Skeletal muscle tissue (tissue), 3 donors: ENCODE measurements at regions not wholly inside any gene's neighbourhood (a gene's known extent, or its start where the extent isn't known, plus 50 kb on each side); places are given as distances from the start of the nearest gene placed in this dataset.

Experiments used
- H3K27ac ChIP-seq: one replicate; pipeline ENCODE4 v1.7.0; 2013; ENCODE audit warnings: mild to moderate bottlenecking, low read depth, low read length, inconsistent platforms
- H3K27me3 ChIP-seq, 3 donors: one replicate each; pipeline ENCODE4 v1.7.0; 2013; ENCODE audit warnings: low read length in 3 of 3; ENCODE audit not compliant: control insufficient read depth in 3 of 3, insufficient read depth in 3 of 3
- H3K36me3 ChIP-seq, 3 donors: one replicate each; pipeline ENCODE4 v1.7.0; 2013; ENCODE audit warnings: low read length in 3 of 3; ENCODE audit not compliant: control insufficient read depth in 3 of 3, insufficient read depth in 3 of 3
- H3K4me1 ChIP-seq, 3 donors: one replicate each; pipeline ENCODE4 v1.7.0; 2013; ENCODE audit warnings: low read length in 3 of 3, mild to moderate bottlenecking in 3 of 3; ENCODE audit not compliant: control insufficient read depth in 3 of 3, insufficient read depth in 3 of 3
- H3K4me3 ChIP-seq, 3 donors: one replicate each; pipeline ENCODE4 v1.7.0; 2013; ENCODE audit warnings: low read length in 3 of 3
- H3K9ac ChIP-seq, 3 donors: one replicate each; pipeline ENCODE4 v1.7.0; 2013; ENCODE audit warnings: low read length in 3 of 3, mild to moderate bottlenecking in 3 of 3, moderate library complexity in 2 of 3, low read depth in 1 of 3
- H3K9me3 ChIP-seq, 3 donors: one replicate each; pipeline ENCODE4 v1.7.0; 2013; ENCODE audit warnings: low read length in 3 of 3; ENCODE audit not compliant: control insufficient read depth in 3 of 3
- donor health status: Osteomylitis.

- Histone ChIP-seq H3K9ac (no peak overlapping the region), H3K4me3 (no peak overlapping the region), H3K27me3 (no peaks in the 10 kb centered on the region), H3K27ac (no peak overlapping the region), H3K36me3 (no peaks in the 10 kb centered on the region), H3K9me3 (no peaks in the 10 kb centered on the region), H3K4me1 (no peaks in the 10 kb centered on the region)
Observed at GRCh38 chr3:115500795-115501194, 122.5 kb upstream of the GAP43 start.

GRCh38 chr3:115502128-115502527 is 121.2 kb upstream of the GAP43 start:
- no peaks in the 10 kb centered on the region for H3K9me3 ChIP-seq
- H3K9ac ChIP-seq = no peak overlapping the region
- no peak overlapping the region for H3K27ac ChIP-seq
- H3K36me3 ChIP-seq = no peaks in the 10 kb centered on the region
- H3K4me3 ChIP-seq = no peak overlapping the region
- no peaks in the 10 kb centered on the region for H3K4me1 ChIP-seq
- no peaks in the 10 kb centered on the region for H3K27me3 ChIP-seq

GRCh38 chr3:115503394-115503793 is 119.9 kb upstream of the GAP43 start:
- H3K27me3 ChIP-seq = no peaks in the 10 kb centered on the region
- H3K27ac ChIP-seq = no peak overlapping the region
- no peaks in the 10 kb centered on the region for H3K9me3 ChIP-seq
- H3K9ac ChIP-seq = no peak overlapping the region
- no peaks in the 10 kb centered on the region for H3K36me3 ChIP-seq
- H3K4me3 ChIP-seq = no peak overlapping the region
- H3K4me1 ChIP-seq = no peaks in the 10 kb centered on the region

- Histone ChIP-seq H3K9me3 (no peaks in the 10 kb centered on the region), H3K36me3 (no peaks in the 10 kb centered on the region), H3K4me3 (no peak overlapping the region), H3K4me1 (peaks cover 1 to 4% (median 2%) of the 10 kb centered on the region in 3 donors), H3K27ac (no peak overlapping the region), H3K9ac (no peak overlapping the region), H3K27me3 (no peaks in the 10 kb centered on the region)
Observed at GRCh38 chr3:115508562-115508961, 114.7 kb upstream of the GAP43 start.

- H3K9me3 ChIP-seq = no peaks in the 10 kb centered on the region
- H3K27me3 ChIP-seq = no peaks in the 10 kb centered on the region
- H3K4me3 ChIP-seq = peak overlapping the region; percentile 67 to 73 (median 72)
- H3K27ac ChIP-seq = no peak overlapping the region
- H3K36me3 ChIP-seq = no peaks in the 10 kb centered on the region
- peak overlapping the region; percentile 42 to 68 (median 52) for H3K9ac ChIP-seq
- peaks cover 2 to 4% (median 2%) of the 10 kb centered on the region in 3 donors for H3K4me1 ChIP-seq
Observed at GRCh38 chr3:115512565-115513415, 110.5 kb upstream of the GAP43 start.

- H3K4me1 ChIP-seq = peaks cover 4 to 6% (median 5%) of the 10 kb centered on the region in 3 donors
- H3K4me3 ChIP-seq = peak overlapping the region; percentile 67 to 73 (median 72)
- H3K9me3 ChIP-seq = no peaks in the 10 kb centered on the region
- H3K27me3 ChIP-seq = no peaks in the 10 kb centered on the region
- peak overlapping the region in 1 of 3 donors; percentile 42 for H3K9ac ChIP-seq
- H3K27ac ChIP-seq = no peak overlapping the region
- no peaks in the 10 kb centered on the region for H3K36me3 ChIP-seq
Observed at GRCh38 chr3:115513416-115513800, 109.9 kb upstream of the GAP43 start.

- no peak overlapping the region for H3K27ac ChIP-seq
Observed at GRCh38 chr3:115517457-115518050, 105.8 kb upstream of the GAP43 start.

GRCh38 chr3:115518100-115518852 is 105.0 kb upstream of the GAP43 start:
- Histone ChIP-seq H3K4me3 (no peak overlapping the region), H3K4me1 (peaks cover 0 to 7% (median 6%) of the 10 kb centered on the region in 3 donors), H3K9ac (no peak overlapping the region), H3K27ac (no peak overlapping the region), H3K36me3 (no peaks in the 10 kb centered on the region), H3K27me3 (no peaks in the 10 kb centered on the region), H3K9me3 (no peaks in the 10 kb centered on the region)

More at GRCh38 chr3:115517457-115518050, 105.8 kb upstream of the GAP43 start:
- H3K9ac ChIP-seq = no peak overlapping the region
- no peaks in the 10 kb centered on the region for H3K9me3 ChIP-seq
- H3K4me1 ChIP-seq = peaks cover 0 to 7% (median 6%) of the 10 kb centered on the region in 3 donors
- H3K27me3 ChIP-seq = no peaks in the 10 kb centered on the region
- no peaks in the 10 kb centered on the region for H3K36me3 ChIP-seq
- no peak overlapping the region for H3K4me3 ChIP-seq

GRCh38 chr3:115520241-115520640 is 103.1 kb upstream of the GAP43 start:
- no peaks in the 10 kb centered on the region for H3K9me3 ChIP-seq
- no peak overlapping the region for H3K27ac ChIP-seq
- H3K27me3 ChIP-seq = no peaks in the 10 kb centered on the region
- peaks cover 0 to 6% (median 5%) of the 10 kb centered on the region in 3 donors for H3K4me1 ChIP-seq
- no peak overlapping the region for H3K9ac ChIP-seq
- H3K36me3 ChIP-seq = no peaks in the 10 kb centered on the region
- H3K4me3 ChIP-seq = no peak overlapping the region
